Kasumi-1 (cell line): ENCODE measurements at regions not wholly inside any gene's neighbourhood (a gene's known extent, or its start where the extent isn't known, plus 50 kb on each side); places are given as distances from the start of the nearest gene placed in this dataset.
"Not testable (repeated sequence)": the region's sequence is repeated elsewhere in the genome, so short reads cannot be mapped to it uniquely, and the experiment has no call there.

Source experiments
- DNase-seq, 2 experiments: peaks; one replicate each; lab custom pipeline; 2025; lab: John Stamatoyannopoulos, UW

DNA sequence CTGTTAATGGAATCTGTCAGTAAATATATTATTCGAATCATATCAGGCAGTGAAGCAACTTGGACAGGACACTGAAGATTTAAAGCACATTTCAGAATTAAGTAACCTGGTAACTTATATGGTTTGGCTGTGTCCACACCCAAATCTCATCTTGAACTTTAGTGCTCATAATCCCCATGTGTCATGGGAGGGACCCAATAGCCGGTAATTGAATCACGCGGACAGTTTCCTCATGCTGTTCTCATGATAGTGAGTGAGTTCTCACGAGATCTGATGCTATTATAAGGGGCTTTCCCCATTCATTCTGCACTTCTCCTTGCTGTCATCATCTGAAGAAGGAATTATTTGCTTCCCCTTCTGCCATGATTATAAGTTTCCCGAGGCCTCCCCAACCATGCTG, 83.2 kb upstream of the COL1A2 start:
- DNase-seq: no peak

DNA sequence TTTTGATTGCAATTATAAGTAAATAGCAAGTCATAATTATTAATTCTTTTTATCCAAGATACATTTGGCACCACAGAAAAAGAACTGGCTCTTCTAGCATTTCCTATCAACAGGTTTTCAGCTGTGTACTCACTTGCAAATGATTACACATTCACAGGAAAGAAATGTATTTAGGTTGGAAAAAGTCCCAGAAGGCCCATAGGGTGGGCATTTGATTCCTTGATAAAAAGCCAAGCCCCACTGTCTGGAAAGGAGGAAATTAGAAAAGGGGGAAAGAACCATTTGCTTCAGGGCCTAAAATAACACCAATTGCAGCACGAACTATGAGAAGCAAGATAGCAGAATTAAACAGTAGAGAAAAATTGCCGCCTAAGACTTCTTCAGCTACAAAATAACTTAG, 80.8 kb upstream of the COL1A2 start:
- DNase-seq: no peak

DNA sequence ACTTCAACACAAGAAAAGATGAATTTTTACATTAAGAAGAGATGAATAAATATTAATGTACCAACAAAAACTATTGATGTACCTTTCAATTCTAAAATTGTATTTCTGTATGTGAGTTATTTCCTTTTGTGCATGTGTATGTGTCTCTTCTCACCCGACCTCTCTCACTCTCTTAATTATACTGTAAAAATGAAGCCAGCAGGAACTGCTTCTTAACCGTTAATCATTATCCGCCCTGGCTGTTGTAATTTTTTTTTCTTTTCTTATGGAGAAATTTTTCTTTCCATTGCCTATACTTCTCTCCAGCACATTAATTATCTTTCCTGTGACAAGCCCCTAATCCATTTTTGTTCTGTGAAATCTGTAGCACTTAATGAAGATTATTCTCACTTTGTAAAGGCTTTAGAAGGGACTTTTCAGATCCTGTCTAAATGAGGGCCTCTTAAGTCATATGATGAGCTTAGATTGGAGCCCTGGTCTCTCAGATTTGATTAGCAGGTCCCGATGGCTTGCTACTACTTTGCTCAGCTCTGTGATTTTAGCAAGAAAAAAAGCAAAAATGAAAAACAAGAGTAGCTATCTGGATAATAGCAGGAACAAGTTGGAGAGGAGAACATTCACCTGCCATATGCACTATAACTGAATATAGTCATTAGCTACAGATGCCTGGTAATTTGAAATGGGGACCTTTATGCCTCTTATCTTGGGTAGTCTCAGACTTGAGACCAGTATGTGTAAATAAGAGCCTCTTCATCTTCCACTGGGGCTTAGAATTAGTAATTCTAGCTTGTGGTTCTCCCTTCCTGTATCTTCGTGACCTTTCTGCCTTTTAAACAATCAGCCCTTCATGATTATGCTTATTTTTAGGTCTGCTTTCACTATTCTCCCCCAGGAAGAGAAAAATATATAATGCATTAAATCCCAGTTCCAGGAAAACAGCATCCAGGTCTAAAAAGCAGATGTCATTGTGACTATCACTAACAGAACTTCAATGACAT, 80.0 kb upstream of the COL1A2 start:
- DNase-seq: no peak

DNA sequence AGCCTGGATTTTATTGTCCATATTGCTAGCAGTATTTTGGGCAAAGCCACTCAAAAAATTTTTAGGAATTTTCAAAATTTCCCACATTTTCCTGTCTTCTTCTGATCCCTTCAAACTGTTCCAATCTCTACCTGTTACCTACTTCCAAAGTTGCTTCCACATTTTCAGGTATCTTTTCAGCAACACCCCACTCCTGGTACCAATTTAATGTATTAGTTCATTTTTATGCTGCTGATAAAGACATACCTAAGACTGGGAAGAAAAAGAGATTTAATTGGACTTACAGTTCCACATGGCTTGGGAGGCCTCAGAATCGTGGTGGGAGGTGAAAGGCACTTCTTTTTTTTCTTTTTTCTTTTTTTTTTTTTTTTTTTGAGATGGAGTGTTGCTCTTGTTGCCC, 73.6 kb upstream of the COL1A2 start:
- not testable (repeated sequence) for DNase-seq

DNA sequence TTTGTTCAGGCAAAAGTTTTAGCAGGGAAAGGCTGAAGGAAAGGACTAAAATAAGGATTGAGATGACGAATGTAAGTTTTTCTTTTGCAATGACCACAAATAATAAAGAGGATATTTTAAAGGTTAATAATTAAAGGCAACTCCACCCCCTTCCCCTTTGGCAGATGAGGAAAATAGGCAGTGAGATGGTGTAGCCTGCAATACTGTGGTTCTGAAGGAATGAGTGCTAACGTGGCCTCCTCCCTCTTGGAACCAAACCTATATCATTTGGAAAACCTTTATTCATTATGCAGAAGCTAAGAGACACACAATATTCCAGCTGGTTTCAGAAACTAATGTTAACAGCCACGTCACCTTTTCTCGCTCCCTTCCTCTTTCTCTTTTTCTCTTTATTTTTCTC, 70.9 kb upstream of the COL1A2 start:
- no peak for DNase-seq

DNA sequence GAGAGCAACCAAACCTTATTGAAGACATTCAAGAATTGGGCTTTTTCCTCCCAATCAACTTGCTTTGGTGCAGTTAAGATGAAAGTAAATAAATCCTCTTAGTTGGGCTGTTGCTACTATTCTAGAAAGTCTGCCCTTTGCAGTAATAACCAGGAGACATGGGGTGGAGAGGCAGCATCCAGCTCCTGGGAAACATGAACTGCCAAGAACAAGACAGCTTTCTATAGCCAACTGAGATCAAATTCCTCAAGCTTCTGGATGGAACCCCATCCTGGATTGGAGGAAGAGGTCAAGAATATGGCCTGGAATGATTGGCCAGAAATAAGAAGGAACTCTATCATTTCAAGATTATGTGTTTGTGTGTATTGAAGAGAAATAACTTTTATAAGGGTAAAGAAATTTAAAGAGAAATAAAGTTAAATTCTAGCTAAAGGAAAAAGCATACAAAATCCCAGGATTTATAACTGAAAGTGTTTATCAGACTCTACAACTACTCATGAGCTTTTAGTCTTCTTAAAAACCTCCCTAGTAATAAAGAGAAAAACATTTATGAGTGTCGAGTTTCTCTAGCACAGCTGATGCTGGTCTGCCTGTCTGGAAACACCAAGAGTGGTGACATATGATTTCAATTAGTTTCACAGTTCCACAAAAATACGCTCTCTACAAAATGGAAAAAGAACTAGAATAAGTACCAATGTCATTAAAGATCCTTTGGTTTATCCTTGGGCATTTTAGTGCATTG, 70.1 kb upstream of the COL1A2 start:
- no peak for DNase-seq

DNA sequence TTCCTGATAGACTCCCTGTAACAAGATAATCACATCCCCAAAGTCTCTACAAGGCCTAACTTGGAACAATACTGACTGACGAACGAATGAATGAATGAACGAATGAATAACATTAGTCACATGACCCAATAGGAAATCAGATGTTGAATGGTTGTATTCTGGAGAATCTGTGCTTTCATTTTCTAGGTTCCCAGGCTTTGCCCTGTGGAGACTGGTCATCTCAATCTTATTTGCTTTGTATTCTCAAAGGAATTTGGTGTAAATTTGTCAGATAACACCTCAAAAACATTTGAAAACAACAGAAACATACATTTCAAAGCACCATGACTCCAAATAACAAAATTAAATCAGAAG, 69.6 kb upstream of the COL1A2 start:
- no peak for DNase-seq

DNA sequence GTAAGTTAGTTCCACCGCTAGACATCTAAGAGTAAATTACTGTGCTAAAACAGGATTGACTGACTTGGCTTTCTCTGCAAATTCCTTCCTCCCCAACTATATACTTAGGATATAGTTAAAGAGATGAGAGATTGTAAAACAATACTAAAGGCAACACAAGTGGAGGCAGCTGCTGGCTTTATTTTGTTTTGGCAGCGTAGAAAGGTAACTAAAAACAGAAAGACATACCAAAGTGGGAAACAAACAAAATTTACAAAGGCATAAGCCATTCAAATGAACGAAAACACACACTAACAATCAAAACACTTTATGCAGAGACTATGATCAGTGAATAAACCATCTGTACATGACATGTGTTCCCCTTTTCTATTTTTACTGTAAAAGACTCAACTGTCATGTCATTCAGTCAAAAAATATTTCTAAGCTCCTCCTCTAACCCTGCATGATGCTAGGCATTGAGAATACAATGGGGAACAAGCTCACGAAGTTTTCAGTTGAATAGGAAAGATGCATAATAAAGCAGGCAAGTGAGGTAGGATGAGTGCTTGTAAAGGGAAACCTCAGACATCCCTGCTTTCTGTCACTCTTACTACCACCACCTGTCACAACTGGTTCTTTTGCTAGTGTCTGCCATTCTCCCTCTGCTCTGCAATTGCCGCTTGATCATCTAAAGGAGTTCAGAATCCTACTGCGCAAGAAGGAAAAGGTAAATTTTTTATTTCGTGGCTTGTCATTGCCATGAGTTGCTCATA, 64.2 kb upstream of the COL1A2 start:
- DNase-seq: no peak

DNA sequence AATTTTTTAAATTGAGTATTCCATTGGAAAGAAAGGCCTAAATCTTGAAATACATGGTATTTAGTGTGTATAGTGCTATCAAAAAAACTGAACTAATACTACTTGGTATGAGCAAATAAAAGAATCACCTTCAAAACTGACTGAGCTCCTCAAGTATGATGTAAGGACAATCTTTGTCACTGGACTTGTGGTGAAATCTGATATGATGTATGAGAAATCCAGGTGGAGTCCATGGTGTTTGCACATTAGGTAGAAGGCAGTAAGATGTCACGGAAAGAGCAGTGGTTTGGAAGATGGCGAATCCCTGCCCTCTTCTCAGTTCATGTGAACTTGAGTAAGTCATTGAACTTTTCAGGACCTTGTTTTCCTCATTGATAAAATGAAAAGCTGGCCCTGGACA, 62.1 kb upstream of the COL1A2 start:
- no peak for DNase-seq

DNA sequence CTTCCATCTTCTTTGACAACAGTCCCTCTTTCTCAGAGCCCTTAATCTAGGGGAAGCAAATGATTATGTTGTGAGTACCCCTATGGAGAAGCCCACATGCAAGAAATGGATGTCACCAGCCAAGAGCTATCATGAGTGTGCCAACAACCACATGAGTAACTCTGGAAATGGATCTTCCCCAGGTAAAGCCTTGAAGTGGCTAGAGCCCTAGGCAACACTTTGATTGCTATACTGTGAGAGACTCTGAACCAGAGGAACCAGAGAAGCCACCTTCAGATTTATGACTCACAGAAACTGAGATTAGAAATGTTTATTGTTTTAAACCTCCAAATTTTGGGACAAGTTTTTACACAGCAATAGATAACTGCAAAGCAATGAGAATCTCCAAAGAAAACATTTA, 60.9 kb upstream of the COL1A2 start:
- no peak for DNase-seq

DNA sequence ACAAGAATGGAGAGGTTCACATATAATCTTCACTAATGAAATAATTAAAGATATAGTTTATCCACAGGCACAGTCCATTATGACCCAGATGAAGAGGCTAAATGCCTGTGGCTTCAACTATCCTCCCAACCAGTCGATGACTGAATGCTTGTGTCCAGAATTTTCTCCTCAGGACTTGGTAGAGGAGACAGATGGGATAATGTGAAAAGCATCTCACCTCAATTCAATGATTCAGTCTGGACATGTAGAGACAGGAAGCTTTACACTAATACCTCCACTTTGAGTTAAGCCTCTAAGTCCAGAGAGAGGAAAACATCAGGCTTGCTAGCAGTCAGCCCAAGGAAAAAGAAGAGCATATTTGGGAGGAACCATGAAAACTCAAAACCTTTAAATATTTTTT, 59.1 kb upstream of the COL1A2 start:
- DNase-seq: no peak

DNA sequence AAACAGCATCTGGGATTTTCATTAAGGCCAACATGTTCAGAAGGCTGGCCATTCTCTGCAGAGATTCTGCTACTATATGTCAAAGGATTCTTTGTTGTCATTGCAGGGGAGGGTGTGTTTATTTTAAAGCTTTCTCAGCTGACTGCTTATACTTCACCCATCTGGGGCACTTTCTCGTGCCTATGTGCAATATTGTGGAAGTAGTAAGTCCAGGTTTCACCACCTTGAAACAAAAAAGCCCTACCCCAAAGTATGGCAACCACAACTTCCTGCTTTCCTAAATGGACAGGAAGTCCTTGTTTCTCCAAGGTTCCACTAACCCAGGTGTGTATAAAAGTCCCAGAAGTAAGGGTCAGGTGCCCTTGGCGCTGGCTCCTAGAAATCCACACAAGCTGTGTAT, 58.7 kb upstream of the COL1A2 start:
- DNase-seq: no peak

DNA sequence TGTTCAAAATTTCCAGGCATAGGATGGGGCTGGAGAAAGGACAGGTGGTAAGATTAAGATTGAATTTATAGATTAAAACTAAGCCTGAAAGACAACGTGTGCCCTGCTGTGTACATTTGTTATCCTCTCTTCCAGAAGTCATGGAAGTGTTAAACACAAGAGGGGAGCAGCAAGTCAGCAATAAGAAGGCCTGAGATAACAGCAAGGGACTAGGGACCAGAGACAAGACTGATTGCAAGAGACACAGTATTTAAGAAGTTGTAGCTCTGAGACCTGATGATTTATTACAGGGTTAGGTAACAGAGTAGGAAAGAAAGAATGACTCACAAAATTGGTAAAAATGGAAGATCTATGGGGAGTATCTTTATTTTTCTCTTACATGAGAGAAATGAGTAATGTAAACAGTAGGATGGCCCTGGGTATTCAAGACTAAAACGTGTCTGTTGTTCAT, 55.7 kb upstream of the COL1A2 start:
- no peak for DNase-seq

DNA sequence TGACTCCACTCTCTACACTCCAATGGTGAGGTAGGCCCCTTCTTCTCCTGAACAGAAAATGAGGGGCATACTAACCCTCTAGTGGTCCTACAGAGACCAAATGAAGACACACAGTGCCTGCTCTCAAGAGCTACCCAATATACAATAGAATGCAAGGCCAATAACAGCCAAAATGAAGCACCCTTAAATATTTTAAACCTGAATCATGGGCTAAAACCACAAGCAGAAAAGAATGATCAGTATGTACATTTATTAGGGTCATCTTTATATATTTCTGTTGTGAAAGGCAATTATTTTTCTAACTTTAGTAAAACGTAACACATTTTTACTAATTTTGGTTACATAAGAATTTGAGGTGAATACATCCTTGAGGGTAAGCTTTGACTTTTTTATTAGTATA, 49.9 kb upstream of the COL1A2 start:
- no peak for DNase-seq
